Left lung (tissue), 4 donors: ENCODE measurements at regions not wholly inside any gene's neighbourhood (a gene's known extent, or its start where the extent isn't known, plus 50 kb on each side); places are given as distances from the start of the nearest gene placed in this dataset.
"Not testable (repeated sequence)": the region's sequence is repeated elsewhere in the genome, so short reads cannot be mapped to it uniquely, and the experiment has no call there.

Source experiments
- ATAC-seq: fragments of 200-7000 bp; cut with Tn5 transposase; one replicate; pipeline ENCODE4 v1.9.1; 2020; ENCODE audit warnings: moderate library complexity
- DNase-seq, 4 donors: peaks; one replicate each; pipeline ENCODE4 v3.0.0-alpha.2; 2013 to 2020
- H3K27ac ChIP-seq, 2 donors: fragments of 200-600 bp; sonication (generic) in 1 of 2; one replicate each; pipeline versions ENCODE4 v1.5.0 to v1.8.0; 2020 to 2021
- H3K27me3 ChIP-seq, 2 donors: fragments of 200-600 bp; sonication (generic) in 1 of 2; one replicate each; pipeline versions ENCODE4 v1.5.0 to v1.8.0; 2020 to 2021
- H3K36me3 ChIP-seq, 2 donors: fragments of 200-600 bp; sonication (generic) in 1 of 2; one replicate each; pipeline versions ENCODE4 v1.5.0 to v1.8.0; 2020 to 2021
- H3K4me1 ChIP-seq, 2 donors: fragments of 200-600 bp; one replicate each; pipeline ENCODE4 v1.8.0; 2021
- H3K4me3 ChIP-seq, 2 donors: fragments of 200-600 bp; sonication (generic) in 1 of 2; one replicate each; pipeline versions ENCODE4 v1.5.0 to v1.8.0; 2020 to 2021; ENCODE audit warnings: mild to moderate bottlenecking in 1 of 2
- H3K9me3 ChIP-seq, 2 donors: fragments of 200-600 bp; sonication (generic) in 1 of 2; one replicate each; pipeline versions ENCODE4 v1.5.0 to v1.8.0; 2020 to 2021
- intact Hi-C, 2 donors: fragments of 100-400 bp; cut with DNase I; formaldehyde crosslinking; loops; one replicate each; pipeline versions ENCODE4 v1.11.2 to v1.14.2; 2022
- TF ChIP-seq, protein P1 (sequence below), 2 donors: fragments of 200-600 bp; sonication (generic) in 1 of 2; IDR thresholded peaks; one replicate each; pipeline versions ENCODE4 v1.5.0 to v1.8.0; 2021; ENCODE audit warnings: antibody characterized with exemption in 2 of 2
- donor health status: DM: no; HTN: yes; CAD: no.
- donor health status: DM: no; HTN: no; CAD: no.

DNA sequence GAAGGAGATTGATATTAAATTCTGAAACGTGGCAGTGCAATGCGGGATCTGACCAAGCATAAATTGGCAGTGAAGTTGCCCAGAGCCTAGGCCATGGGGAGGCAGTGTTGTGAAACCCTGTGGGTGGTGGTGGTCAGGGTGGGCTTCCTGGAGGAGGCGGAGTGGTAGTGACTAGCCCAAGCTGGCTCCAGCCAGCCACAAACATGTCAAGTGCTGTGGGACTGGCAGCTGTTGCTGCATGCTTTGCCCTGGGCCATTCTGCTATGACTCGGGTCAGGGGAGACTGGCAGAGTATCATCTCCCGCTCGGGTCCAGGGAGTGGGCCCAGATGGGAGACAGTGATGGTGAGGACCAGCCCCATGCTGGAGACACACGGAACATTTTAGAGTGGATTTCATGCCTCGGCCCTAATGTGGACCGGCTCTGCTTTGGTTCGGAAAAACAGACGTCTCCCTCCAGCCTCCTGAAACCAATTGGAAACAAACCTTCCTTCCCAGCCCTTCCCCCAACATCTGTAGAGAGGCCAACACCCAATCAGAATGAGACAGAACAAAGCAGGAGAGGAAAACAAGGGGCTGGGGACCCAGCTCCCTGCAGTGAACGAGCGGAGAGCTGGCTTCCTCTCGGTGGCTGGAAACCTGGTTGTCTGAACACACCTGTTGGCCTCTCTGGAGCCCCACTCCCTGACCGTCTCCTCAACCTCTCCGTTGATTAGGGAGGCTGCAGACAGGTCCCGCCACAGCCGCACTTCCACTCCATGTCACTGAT lies 58.2 kb downstream of the TMEM270 start:
- no peaks in the 10 kb centered on the region for H3K9me3 ChIP-seq
- ATAC-seq: no peak
- intact Hi-C loops: no loop called here
- TF ChIP-seq, protein P1, sequence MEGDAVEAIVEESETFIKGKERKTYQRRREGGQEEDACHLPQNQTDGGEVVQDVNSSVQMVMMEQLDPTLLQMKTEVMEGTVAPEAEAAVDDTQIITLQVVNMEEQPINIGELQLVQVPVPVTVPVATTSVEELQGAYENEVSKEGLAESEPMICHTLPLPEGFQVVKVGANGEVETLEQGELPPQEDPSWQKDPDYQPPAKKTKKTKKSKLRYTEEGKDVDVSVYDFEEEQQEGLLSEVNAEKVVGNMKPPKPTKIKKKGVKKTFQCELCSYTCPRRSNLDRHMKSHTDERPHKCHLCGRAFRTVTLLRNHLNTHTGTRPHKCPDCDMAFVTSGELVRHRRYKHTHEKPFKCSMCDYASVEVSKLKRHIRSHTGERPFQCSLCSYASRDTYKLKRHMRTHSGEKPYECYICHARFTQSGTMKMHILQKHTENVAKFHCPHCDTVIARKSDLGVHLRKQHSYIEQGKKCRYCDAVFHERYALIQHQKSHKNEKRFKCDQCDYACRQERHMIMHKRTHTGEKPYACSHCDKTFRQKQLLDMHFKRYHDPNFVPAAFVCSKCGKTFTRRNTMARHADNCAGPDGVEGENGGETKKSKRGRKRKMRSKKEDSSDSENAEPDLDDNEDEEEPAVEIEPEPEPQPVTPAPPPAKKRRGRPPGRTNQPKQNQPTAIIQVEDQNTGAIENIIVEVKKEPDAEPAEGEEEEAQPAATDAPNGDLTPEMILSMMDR (IDR thresholded peaks at IDR 0.05): no peak
- no peaks in the 10 kb centered on the region for H3K4me1 ChIP-seq
- no peaks in the 10 kb centered on the region for H3K27me3 ChIP-seq
- H3K4me3 ChIP-seq: no peak overlapping the region
- no peak overlapping the region for H3K27ac ChIP-seq
- no peaks in the 10 kb centered on the region for H3K36me3 ChIP-seq
- peak in 1 of 4 donors; percentile 17 for DNase-seq

GRCh38 chr7:73919694-73920375 lies 58.9 kb downstream of the TMEM270 start:
- ATAC-seq (no peak), DNase-seq (peak in 1 of 4 donors; percentile 45)
- intact Hi-C loops: no loop called here
- Histone ChIP-seq H3K27me3 (no peaks in the 10 kb centered on the region), H3K9me3 (no peaks in the 10 kb centered on the region), H3K4me3 (no peak overlapping the region), H3K36me3 (no peaks in the 10 kb centered on the region), H3K4me1 (no peaks in the 10 kb centered on the region), H3K27ac (no peak overlapping the region)
- TF ChIP-seq, protein P1 (IDR thresholded peaks at IDR 0.05): no peak

DNA sequence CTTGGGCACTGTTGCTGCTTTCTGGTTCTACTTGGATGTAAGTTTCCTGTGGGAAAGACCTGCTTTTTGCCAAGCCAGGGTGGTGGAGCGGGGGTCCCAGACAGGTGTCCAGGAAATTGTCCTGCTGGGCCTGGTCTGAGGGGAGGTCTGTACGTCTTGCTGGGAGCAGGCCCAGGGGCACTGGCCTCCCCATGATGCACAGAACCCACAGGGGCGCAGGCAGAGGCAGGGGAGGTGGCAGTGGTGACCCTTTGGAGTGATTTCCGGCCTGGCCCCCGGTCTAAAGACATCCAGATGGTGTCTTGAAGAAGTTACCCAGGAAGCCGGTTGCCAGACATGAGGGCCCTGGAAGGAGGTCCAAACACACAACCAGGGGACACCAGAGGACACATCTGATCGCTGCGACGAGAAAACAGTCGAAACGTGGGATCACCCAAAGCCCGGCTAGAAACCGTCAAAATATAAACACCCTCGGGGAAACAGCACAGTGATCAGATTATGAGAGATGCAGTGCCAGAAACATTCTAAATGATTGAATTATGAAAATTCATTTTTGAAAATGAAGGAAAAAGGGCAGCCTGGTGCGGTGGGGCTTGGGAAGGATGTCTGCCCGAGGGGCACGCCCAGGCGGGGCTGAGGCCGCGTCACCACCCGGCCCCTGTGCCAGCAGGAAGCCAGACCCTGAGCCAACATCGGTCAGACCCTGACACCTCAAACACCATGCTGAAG lies 59.6 kb downstream of the TMEM270 start:
- Histone ChIP-seq H3K36me3 (no peaks in the 10 kb centered on the region), H3K4me3 (no peak overlapping the region), H3K27ac (no peak overlapping the region), H3K27me3 (no peaks in the 10 kb centered on the region), H3K9me3 (no peaks in the 10 kb centered on the region), H3K4me1 (no peaks in the 10 kb centered on the region)
- no peak for ATAC-seq
- intact Hi-C loops: no loop called here
- TF ChIP-seq, protein P1 (IDR thresholded peaks at IDR 0.05): no peak
- peak in 1 of 4 donors; percentile 53 for DNase-seq

- intact Hi-C loops: no loop called here
- H3K36me3 ChIP-seq: no peaks in the 10 kb centered on the region
- DNase-seq (peak in 1 of 4 donors; percentile 47), ATAC-seq (no peak)
- TF ChIP-seq, protein P1 (IDR thresholded peaks at IDR 0.05): no peak
- peaks cover 0 to 9% of the 10 kb centered on the region in 2 donors for H3K9me3 ChIP-seq
- H3K27ac ChIP-seq: no peak overlapping the region
- no peak overlapping the region for H3K4me3 ChIP-seq
- no peaks in the 10 kb centered on the region for H3K4me1 ChIP-seq
- no peaks in the 10 kb centered on the region for H3K27me3 ChIP-seq
Observed at GRCh38 chr7:73921623-73922528, 60.9 kb downstream of the TMEM270 start.

- DNase-seq, H3K9me3 ChIP-seq, H3K4me1 ChIP-seq, intact Hi-C loops, H3K4me3 ChIP-seq, H3K27ac ChIP-seq, H3K27me3 ChIP-seq, ATAC-seq, H3K36me3 ChIP-seq: not testable (repeated sequence)
Observed at GRCh38 chr7:73928644-73929043, 67.7 kb downstream of the TMEM270 start.
